HepG2 (cell line): ENCODE measurements at regions not wholly inside any gene's neighbourhood (a gene's known extent, or its start where the extent isn't known, plus 50 kb on each side); places are given as distances from the start of the nearest gene placed in this dataset.

Experiments used
- ATAC-seq: fragments of 200-7000 bp; cut with Tn5 transposase; 3 replicates; pipeline ENCODE4 v1.9.1; 2020; ENCODE audit warnings: mild to moderate bottlenecking, moderate library complexity
- BruUV-seq: library from RNA; stranded (reverse); fragments of 400-500 nt; replicated peaks from 2 replicates; lab custom pipeline; 2021; lab: Mats Ljungman, UMichigan
- CTCF ChIA-PET: fragments of 300-600 bp; formaldehyde crosslinking; extraction: SDS; loops from one replicate; lab custom pipeline; 2021; ENCODE audit warnings: low total read pairs, inconsistent platforms, low intra/inter-chr PET ratio; lab: Yijun Ruan, JAX
- POLR2A ChIA-PET: fragments of 350-600 bp; sonication (Branson Sonifier 250); formaldehyde crosslinking; loops from one replicate; lab custom pipeline; 2020; ENCODE audit warnings: antibody characterized with exemption, inconsistent platforms; lab: Yijun Ruan, JAX
- DNase-seq: peaks from one replicate; pipeline ENCODE4 v3.0.0-alpha.2; 2015; ENCODE audit warnings: low spot score
- FAIRE-seq: peaks from 3 replicates; lab custom pipeline; 2011; peaks lifted over from hg19 to GRCh38; lab: Jason Lieb, UNC
- H2AFZ ChIP-seq: one replicate; pipeline ENCODE4 v1.6.1; 2011; ENCODE audit warnings: low read length, inconsistent platforms
- H3K27ac ChIP-seq: fragments of 300-600 bp; 3 replicates; pipeline ENCODE4 v1.8.0; 2011; ENCODE audit warnings: mixed run types, mild to moderate bottlenecking, mixed read lengths, low read length, inconsistent platforms; ENCODE audit not compliant: insufficient read depth; ENCODE audit errors: extremely low read length
- H3K27me3 ChIP-seq, 2 experiments: fragments of 200-600 bp in 1 of 2; 2 replicates in 1 of 2; 3 replicates in 1 of 2; pipeline versions ENCODE4 v1.6.0 to v1.8.0; 2011; ENCODE audit warnings: low read length in 2 of 2, mild to moderate bottlenecking in 2 of 2, moderate library complexity in 2 of 2, inconsistent platforms in 1 of 2; ENCODE audit not compliant: insufficient read depth in 2 of 2, control insufficient read depth in 1 of 2
- H3K36me3 ChIP-seq, 2 experiments: fragments of 200-600 bp in 1 of 2; replicated peaks in 1 of 2; 2 replicates in 1 of 2; 3 replicates in 1 of 2; pipeline versions ENCODE4 v1.5.1 to v1.8.0; 2011; ENCODE audit warnings: low read length in 2 of 2, inconsistent platforms in 1 of 2; ENCODE audit not compliant: insufficient read depth in 2 of 2, control insufficient read depth in 1 of 2
- H3K4me1 ChIP-seq: 2 replicates; pipeline ENCODE4 v1.5.1; 2012; ENCODE audit warnings: low read length, inconsistent platforms; ENCODE audit not compliant: insufficient read depth
- H3K4me2 ChIP-seq: 2 replicates; pipeline ENCODE4 v1.6.0; 2011; ENCODE audit warnings: low read depth, low read length, inconsistent platforms
- H3K4me3 ChIP-seq, 3 experiments: fragments of 200-600 bp in 1 of 3; sonication (generic), shearing (Covaris generic) in 1 of 3; replicated peaks in 1 of 3; 2 replicates each; pipeline ENCODE4 v1.5.1; 2011 to 2016; ENCODE audit warnings: low read length in 3 of 3, inconsistent platforms in 2 of 3, low read depth in 2 of 3, mild to moderate bottlenecking in 2 of 3, control low read depth in 1 of 3, mixed read lengths in 1 of 3; ENCODE audit not compliant: insufficient read depth in 1 of 3
- H3K79me2 ChIP-seq: one replicate; pipeline ENCODE4 v1.6.1; 2011; ENCODE audit warnings: low read length, inconsistent platforms; ENCODE audit not compliant: insufficient read depth
- H3K9ac ChIP-seq: 2 replicates; pipeline ENCODE4 v1.6.0; 2011; ENCODE audit warnings: mild to moderate bottlenecking, low read depth, low read length, inconsistent platforms; ENCODE audit not compliant: insufficient read depth
- H3K9me3 ChIP-seq: 2 replicates; pipeline ENCODE4 v1.5.1; 2012; ENCODE audit warnings: mild to moderate bottlenecking, low read length
- H4K20me1 ChIP-seq: 2 replicates; pipeline ENCODE4 v1.6.0; 2011; ENCODE audit warnings: inconsistent platforms, mild to moderate bottlenecking, low read length, moderate library complexity; ENCODE audit not compliant: insufficient read depth
- ATF7 ChIP-seq, 2 experiments: fragments of 450-650 bp in 1 of 2; sonication (generic) in 1 of 2; formaldehyde crosslinking in 1 of 2; IDR thresholded peaks; 2 replicates each; pipeline versions ENCODE4 v1.4.0 to v1.6.1; 2016 to 2020; ENCODE audit warnings: antibody characterized with exemption in 1 of 2, mild to moderate bottlenecking in 1 of 2, missing genetic modification reagents in 1 of 2
- CREB1 ChIP-seq, 2 experiments: fragments of 450-650 bp in 1 of 2; IDR thresholded peaks; 2 replicates each; pipeline ENCODE4 v1.6.1; 2016 to 2017; ENCODE audit warnings: control low read depth in 1 of 2, mild to moderate bottlenecking in 1 of 2, missing compliant biosample characterization in 1 of 2, missing genetic modification characterization in 1 of 2
- ISX ChIP-seq: sonication (generic); formaldehyde crosslinking; conservative IDR thresholded peaks from 2 replicates; pipeline ENCODE4 v1.5.0; 2020; ENCODE audit warnings: missing genetic modification reagents
- JARID2 ChIP-seq: sonication (generic); formaldehyde crosslinking; IDR thresholded peaks from 2 replicates; pipeline ENCODE4 v1.8.1; 2023; ENCODE audit warnings: missing genetic modification reagents, inconsistent platforms; ENCODE audit not compliant: insufficient replicate concordance
- KLF12 ChIP-seq: sonication (generic); formaldehyde crosslinking; IDR thresholded peaks from 2 replicates; pipeline ENCODE4 v1.4.0; 2020; ENCODE audit warnings: missing genetic modification reagents, borderline replicate concordance
- RXRA ChIP-seq: sonication (generic); formaldehyde crosslinking; IDR thresholded peaks from 2 replicates; pipeline ENCODE4 v1.5.1; 2020; ENCODE audit warnings: missing genetic modification reagents
- SMC3 ChIP-seq: IDR thresholded peaks from 2 replicates; pipeline ENCODE4 v1.6.1; 2011; ENCODE audit warnings: low read length, improper control_type of control experiment
- ZEB1 ChIP-seq: IDR thresholded peaks from 2 replicates; pipeline ENCODE4 v1.6.1; 2012; ENCODE audit warnings: mild to moderate bottlenecking, low read depth, inconsistent platforms; ENCODE audit not compliant: insufficient replicate concordance
- ZNF205 ChIP-seq: IDR thresholded peaks from 2 replicates; pipeline ENCODE4 v1.6.1; 2018; ENCODE audit warnings: missing biosample characterization, missing genetic modification reagents
- WGBS: methylation state at CpG from one replicate; pipeline ENCODE4 v1.1.6; 2017; ENCODE audit warnings: low lambda C conversion rate; 5-methylcytosine and 5-hydroxymethylcytosine counted together
- in situ Hi-C: cut with HindIII; loops from 2 replicates; pipeline ENCODE4 v1.10.0; 2017; ENCODE audit warnings: low pct_unique_long_range_greater_than_20kb; ENCODE audit not compliant: extremely low pct_ligation_motif_present
- intact Hi-C: fragments of 100-400 bp; cut with micrococcal nuclease; formaldehyde crosslinking; loops from one replicate; pipeline ENCODE4 v1.10.0; 2022; ENCODE audit not compliant: unreplicated experiment

GRCh38 chr11:109362059-109362458 lies 59.9 kb upstream of the C11orf87 start (continued):
- TF ChIP-seq SMC3 (no peak), JARID2 (CRISPR knock-in tag) (no peak), ZEB1 (no peak), ISX (CRISPR knock-in tag) (no peak)
- TF ChIP-seq, all 625 proteins: peak for 0

- Histone ChIP-seq H3K4me2 (no peak overlapping the region), H3K27ac (no peak overlapping the region), H3K4me1 (no peaks in the 10 kb centered on the region), H3K36me3 (no peaks in the 10 kb centered on the region), H3K9ac (no peak overlapping the region), H3K79me2 (no peaks in the 10 kb centered on the region), H3K4me3 (no peak overlapping the region), H3K27me3 (no peaks in the 10 kb centered on the region), H2AFZ (no peak overlapping the region), H3K9me3 (peaks cover under 1% of the 10 kb centered on the region; the same call in 1 of the 2 replicates), H4K20me1 (no peaks in the 10 kb centered on the region)
- WGBS: 31% methylated on average over 3 of the region's 3 CpGs
- in situ Hi-C loops (no loop called here), intact Hi-C loops (no loop called here)
- TF ChIP-seq KLF12 (CRISPR knock-in tag): no peak
- no peak for TF ChIP-seq RXRA (CRISPR knock-in tag)
- peak; percentile 87 for TF ChIP-seq CREB1 (IDR thresholded peaks at IDR 0.05)
- no peak for TF ChIP-seq CREB1 (CRISPR knock-in tag; IDR thresholded peaks at IDR 0.05)
- TF ChIP-seq ATF7 (IDR thresholded peaks at IDR 0.05): peak; percentile 69; the same call in 1 of the 2 replicates
- TF ChIP-seq ATF7 (CRISPR knock-in tag; IDR thresholded peaks at IDR 0.05): no peak
- TF ChIP-seq ZNF205: no peak
- POLR2A ChIA-PET: no interaction called here
- BruUV-seq: no TSS peak
- FAIRE-seq (no peak), ATAC-seq (no peak), DNase-seq (no peak)
- CTCF ChIA-PET: no interaction called here
These were observed 58.3 kb upstream of the C11orf87 start for GRCh38 chr11:109363682-109364081.
